Peyer's patch (tissue), 4 donors: ENCODE measurements at regions not wholly inside any gene's neighbourhood (a gene's known extent, or its start where the extent isn't known, plus 50 kb on each side); places are given as distances from the start of the nearest gene placed in this dataset.

Source experiments
- POLR2A ChIP-seq, 2 donors: fragments of 450-650 bp; IDR thresholded peaks; one replicate each; pipeline ENCODE4 v1.5.1; 2017; ENCODE audit warnings: antibody characterized with exemption in 2 of 2, mild to moderate bottlenecking in 2 of 2, moderate library complexity in 2 of 2
- TF ChIP-seq, protein P1 (sequence below), 6 experiments: fragments of 450-650 bp in 4 of 6; fragments of 200-600 bp in 2 of 6; sonication (generic) in 1 of 6; IDR thresholded peaks; one replicate each; pipeline ENCODE4 v1.5.1; 2017 to 2019; ENCODE audit warnings: antibody characterized with exemption in 6 of 6, mild to moderate bottlenecking in 3 of 6, moderate library complexity in 1 of 6

DNA sequence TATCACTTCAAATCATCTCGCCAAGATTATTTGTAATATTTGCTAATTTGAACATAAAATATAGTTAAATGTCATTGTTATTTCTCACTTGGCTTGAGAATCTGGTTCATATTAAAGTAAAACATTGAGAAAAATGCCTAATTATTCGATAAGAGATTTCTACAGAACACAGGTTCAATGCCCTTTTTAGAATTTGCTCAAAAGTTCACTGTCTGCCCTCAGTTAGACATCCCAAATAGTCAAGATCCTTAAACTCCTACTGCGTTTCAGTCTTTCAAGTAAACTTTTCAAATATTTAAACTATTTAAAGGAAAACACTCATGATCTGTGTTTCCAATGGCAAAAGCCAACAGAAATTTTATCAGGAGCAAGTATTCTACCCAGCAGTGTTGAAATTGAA lies 204.1 kb upstream of the AGTR1 start:
- TF ChIP-seq, protein P1, sequence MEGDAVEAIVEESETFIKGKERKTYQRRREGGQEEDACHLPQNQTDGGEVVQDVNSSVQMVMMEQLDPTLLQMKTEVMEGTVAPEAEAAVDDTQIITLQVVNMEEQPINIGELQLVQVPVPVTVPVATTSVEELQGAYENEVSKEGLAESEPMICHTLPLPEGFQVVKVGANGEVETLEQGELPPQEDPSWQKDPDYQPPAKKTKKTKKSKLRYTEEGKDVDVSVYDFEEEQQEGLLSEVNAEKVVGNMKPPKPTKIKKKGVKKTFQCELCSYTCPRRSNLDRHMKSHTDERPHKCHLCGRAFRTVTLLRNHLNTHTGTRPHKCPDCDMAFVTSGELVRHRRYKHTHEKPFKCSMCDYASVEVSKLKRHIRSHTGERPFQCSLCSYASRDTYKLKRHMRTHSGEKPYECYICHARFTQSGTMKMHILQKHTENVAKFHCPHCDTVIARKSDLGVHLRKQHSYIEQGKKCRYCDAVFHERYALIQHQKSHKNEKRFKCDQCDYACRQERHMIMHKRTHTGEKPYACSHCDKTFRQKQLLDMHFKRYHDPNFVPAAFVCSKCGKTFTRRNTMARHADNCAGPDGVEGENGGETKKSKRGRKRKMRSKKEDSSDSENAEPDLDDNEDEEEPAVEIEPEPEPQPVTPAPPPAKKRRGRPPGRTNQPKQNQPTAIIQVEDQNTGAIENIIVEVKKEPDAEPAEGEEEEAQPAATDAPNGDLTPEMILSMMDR (IDR thresholded peaks at IDR 0.05) = no peak
- no peak for TF ChIP-seq POLR2A (IDR thresholded peaks at IDR 0.05)
